ENCODE measurements at regions not wholly inside any gene's neighbourhood (a gene's known extent, or its start where the extent isn't known, plus 50 kb on each side); places are given as distances from the start of the nearest gene placed in this dataset.

GRCh38 chr5:116998024-116998423, 423.4 kb upstream of the SEMA6A start:
- no peaks in the 10 kb centered on the region for H4K20me1 ChIP-seq (ENCODE audit: insufficient read depth)
- no TSS peak for BruUV-seq (replicated peaks)
- H3K4me3 ChIP-seq = no peak overlapping the region
- no peaks in the 10 kb centered on the region for H3K36me3 ChIP-seq (ENCODE audit: low read depth)
- intact Hi-C loops (cut with micrococcal nuclease; ENCODE audit: unreplicated experiment) = no loop called here
- no peak for TF ChIP-seq CTCF (conservative IDR thresholded peaks at IDR 0.05)
- no peak for TF ChIP-seq EZH2 (IDR thresholded peaks at IDR 0.05; ENCODE audit: low read depth)
- no peak for DNase-seq
- no peaks in the 10 kb centered on the region for H3K9me3 ChIP-seq (ENCODE audit: insufficient read depth, low read depth)
- no peak overlapping the region for H3K27ac ChIP-seq
- no peaks in the 10 kb centered on the region for H3K27me3 ChIP-seq (ENCODE audit: insufficient read depth, low read depth)
- H2AFZ ChIP-seq = no peak overlapping the region
- POLR2A ChIA-PET (ENCODE audit: unreplicated experiment) = no interaction called here
- no peaks in the 10 kb centered on the region for H3K9me2 ChIP-seq (ENCODE audit: insufficient read depth)
- no peak overlapping the region for H3K4me2 ChIP-seq
- no peaks in the 10 kb centered on the region for H3K4me1 ChIP-seq (replicated peaks; ENCODE audit: insufficient read depth)
- H3K79me2 ChIP-seq (ENCODE audit: low read depth) = no peaks in the 10 kb centered on the region
- no peaks in the 10 kb centered on the region for H3F3A ChIP-seq (ENCODE audit: insufficient read depth, low read depth)
- CTCF ChIA-PET = no interaction called here

GRCh38 chr5:116992681-116993080, 418.1 kb upstream of the SEMA6A start:
- Histone ChIP-seq H3K4me1 (replicated peaks; ENCODE audit: insufficient read depth) (no peaks in the 10 kb centered on the region), H3K36me3 (ENCODE audit: low read depth) (no peaks in the 10 kb centered on the region), H3K4me3 (no peak overlapping the region), H3F3A (ENCODE audit: insufficient read depth, low read depth) (no peaks in the 10 kb centered on the region), H3K27ac (no peak overlapping the region), H3K9me2 (ENCODE audit: insufficient read depth) (no peaks in the 10 kb centered on the region), H2AFZ (no peak overlapping the region), H3K79me2 (ENCODE audit: low read depth) (no peaks in the 10 kb centered on the region), H3K4me2 (no peak overlapping the region), H4K20me1 (ENCODE audit: insufficient read depth) (no peaks in the 10 kb centered on the region), H3K9me3 (ENCODE audit: insufficient read depth, low read depth) (no peaks in the 10 kb centered on the region), H3K27me3 (ENCODE audit: insufficient read depth, low read depth) (no peaks in the 10 kb centered on the region)
- TF ChIP-seq EZH2 (IDR thresholded peaks at IDR 0.05; ENCODE audit: low read depth) (no peak), CTCF (conservative IDR thresholded peaks at IDR 0.05) (no peak)
- CTCF ChIA-PET = no interaction called here
- intact Hi-C loops (cut with micrococcal nuclease; ENCODE audit: unreplicated experiment) = no loop called here
- POLR2A ChIA-PET (ENCODE audit: unreplicated experiment) = no interaction called here
- DNase-seq = no peak
- BruUV-seq (replicated peaks) = no TSS peak

- no peaks in the 10 kb centered on the region for H3K79me2 ChIP-seq (ENCODE audit: low read depth)
- H3K4me1 ChIP-seq (replicated peaks; ENCODE audit: insufficient read depth) = no peaks in the 10 kb centered on the region
- H4K20me1 ChIP-seq (ENCODE audit: insufficient read depth) = no peaks in the 10 kb centered on the region
- H3F3A ChIP-seq (ENCODE audit: insufficient read depth, low read depth) = no peaks in the 10 kb centered on the region
- H2AFZ ChIP-seq = no peak overlapping the region
- no peak overlapping the region for H3K27ac ChIP-seq
- ChIA-PET POLR2A (ENCODE audit: unreplicated experiment) (no interaction called here), CTCF (no interaction called here)
- H3K9me2 ChIP-seq (ENCODE audit: insufficient read depth) = no peaks in the 10 kb centered on the region
- no peak for TF ChIP-seq CTCF (conservative IDR thresholded peaks at IDR 0.05)
- TF ChIP-seq EZH2 (IDR thresholded peaks at IDR 0.05; ENCODE audit: low read depth) = no peak
- intact Hi-C loops (cut with micrococcal nuclease; ENCODE audit: unreplicated experiment) = no loop called here
- H3K9me3 ChIP-seq (ENCODE audit: insufficient read depth, low read depth) = no peaks in the 10 kb centered on the region
- H3K4me2 ChIP-seq = no peak overlapping the region
- H3K27me3 ChIP-seq (ENCODE audit: insufficient read depth, low read depth) = no peaks in the 10 kb centered on the region
- no peak for DNase-seq
- no peak overlapping the region for H3K4me3 ChIP-seq
- no TSS peak for BruUV-seq (replicated peaks)
- H3K36me3 ChIP-seq (ENCODE audit: low read depth) = no peaks in the 10 kb centered on the region
Observed at GRCh38 chr5:116989995-116990394, 415.4 kb upstream of the SEMA6A start.
